Spleen (tissue), 11 donors: ENCODE measurements at regions not wholly inside any gene's neighbourhood (a gene's known extent, or its start where the extent isn't known, plus 50 kb on each side); places are given as distances from the start of the nearest gene placed in this dataset.

Experiments used
- DNase-seq: peaks from one replicate; pipeline ENCODE4 v3.0.0-alpha.2; 2020
- H3K27ac ChIP-seq, 8 donors: fragments of 200-600 bp; sonication (generic) in 7 of 8; 1 replicate in 4 of 8; 2 replicates in 4 of 8; pipeline versions ENCODE4 v1.5.0 to v1.8.0; 2016 to 2021; ENCODE audit warnings: inconsistent platforms in 4 of 8, mild to moderate bottlenecking in 4 of 8, moderate library complexity in 1 of 8
- H3K27me3 ChIP-seq, 7 donors: fragments of 200-600 bp; sonication (generic) in 6 of 7; replicated peaks in 1 of 7; 1 replicate in 4 of 7; 2 replicates in 3 of 7; pipeline versions ENCODE4 v1.5.0 to v1.8.0; 2016 to 2021; ENCODE audit warnings: inconsistent platforms in 3 of 7, mild to moderate bottlenecking in 1 of 7
- H3K36me3 ChIP-seq, 6 donors: fragments of 200-600 bp; sonication (generic) in 5 of 6; 1 replicate in 4 of 6; 2 replicates in 2 of 6; pipeline versions ENCODE4 v1.5.0 to v1.8.0; 2016 to 2021; ENCODE audit warnings: inconsistent platforms in 2 of 6
- H3K4me1 ChIP-seq, 6 donors: fragments of 200-600 bp; sonication (generic) in 5 of 6; 1 replicate in 3 of 6; 2 replicates in 3 of 6; pipeline versions ENCODE4 v1.5.0 to v1.8.0; 2016 to 2021; ENCODE audit warnings: inconsistent platforms in 3 of 6
- H3K4me3 ChIP-seq, 8 donors: fragments of 200-600 bp; sonication (generic) in 7 of 8; 1 replicate in 4 of 8; 2 replicates in 4 of 8; pipeline versions ENCODE4 v1.5.0 to v1.8.0; 2016 to 2021; ENCODE audit warnings: inconsistent platforms in 4 of 8, mild to moderate bottlenecking in 4 of 8, moderate library complexity in 2 of 8
- H3K9me3 ChIP-seq, 8 donors: fragments of 200-600 bp; sonication (generic) in 7 of 8; 1 replicate in 4 of 8; 2 replicates in 4 of 8; pipeline versions ENCODE4 v1.5.0 to v1.8.0; 2016 to 2021; ENCODE audit warnings: inconsistent platforms in 4 of 8
- POLR2A ChIP-seq, 3 donors: fragments of 450-650 bp; IDR thresholded peaks; one replicate each; pipeline ENCODE4 v1.5.1; 2017; ENCODE audit warnings: antibody characterized with exemption in 3 of 3, mild to moderate bottlenecking in 1 of 3
- POLR2AphosphoS5 ChIP-seq, 3 donors: sonication (generic); formaldehyde crosslinking; IDR thresholded peaks; one replicate each; pipeline ENCODE4 v1.5.1; 2017; ENCODE audit warnings: antibody characterized with exemption in 3 of 3
- WGBS, 5 donors: extraction: QIAGEN DNeasy Blood & Tissue Kit in 3 of 5; methylation state at CpG; one replicate each; pipeline versions ENCODE4 v1.1.5 to v1.1.7; 2013 to 2018; 5-methylcytosine and 5-hydroxymethylcytosine counted together
- intact Hi-C: fragments of 100-400 bp; cut with DNase I; formaldehyde crosslinking; loops from one replicate; pipeline ENCODE4 v1.15.0; 2023; ENCODE audit warnings: low total_unique reads
- TF ChIP-seq, protein P1 (sequence below), 11 experiments: fragments of 200-600 bp in 7 of 11; fragments of 450-650 bp in 4 of 11; sonication (generic) in 4 of 11; IDR thresholded peaks in 8 of 11; conservative IDR thresholded peaks in 3 of 11; 1 replicate in 7 of 11; 2 replicates in 4 of 11; pipeline versions ENCODE4 v1.4.0 to v1.8.0; 2016 to 2021; ENCODE audit warnings: antibody characterized with exemption in 11 of 11, inconsistent platforms in 4 of 11, mild to moderate bottlenecking in 1 of 11
- donor health status: healthy with polysubstance abuse.
- donor health status: DM: no; HTN: no; CAD: no; lungs with moderate emphysema.
- donor health status: DM: no; HTN: no; CAD: no.
- donor health status: Bipolar disorder and iron deficiency.
- donor health status: healthy.
- donor health status: DM: no; HTN: no; CAD: no.
- donor health status: DM: yes; HTN: yes; CAD: no.

DNA sequence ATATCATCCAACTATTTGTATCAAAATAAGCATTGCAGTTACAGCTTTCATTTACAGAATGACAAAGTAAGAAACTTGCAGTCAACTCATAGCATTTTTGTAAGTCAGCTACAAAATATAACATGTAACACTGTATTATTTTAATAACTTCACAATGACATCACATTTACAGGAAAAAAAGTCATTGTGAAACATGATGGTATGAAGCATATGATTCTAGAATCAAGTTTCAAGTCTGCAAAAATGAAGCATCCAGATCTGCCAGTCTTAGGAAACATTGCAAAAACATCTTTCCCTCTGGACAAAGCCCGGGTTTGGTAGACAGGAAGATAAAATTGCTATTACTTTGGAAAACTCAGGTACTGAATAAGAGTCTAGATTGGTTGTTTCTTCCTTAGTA, 263.9 kb upstream of the NT5E start:
- H3K9me3 ChIP-seq: peaks cover 0 to 22% (median 3%) of the 10 kb centered on the region in 8 donors
- H3K36me3 ChIP-seq: no peaks in the 10 kb centered on the region
- intact Hi-C loops: no loop called here
- DNase-seq: no peak
- H3K4me1 ChIP-seq: no peaks in the 10 kb centered on the region
- WGBS, 5 donors: 60 to 76% (median 69%) methylated on average over 1 of the region's 1 CpG
- H3K27ac ChIP-seq: no peak overlapping the region
- TF ChIP-seq POLR2AphosphoS5 (IDR thresholded peaks at IDR 0.05) (no peak), POLR2A (IDR thresholded peaks at IDR 0.05) (no peak)
- TF ChIP-seq, protein P1, sequence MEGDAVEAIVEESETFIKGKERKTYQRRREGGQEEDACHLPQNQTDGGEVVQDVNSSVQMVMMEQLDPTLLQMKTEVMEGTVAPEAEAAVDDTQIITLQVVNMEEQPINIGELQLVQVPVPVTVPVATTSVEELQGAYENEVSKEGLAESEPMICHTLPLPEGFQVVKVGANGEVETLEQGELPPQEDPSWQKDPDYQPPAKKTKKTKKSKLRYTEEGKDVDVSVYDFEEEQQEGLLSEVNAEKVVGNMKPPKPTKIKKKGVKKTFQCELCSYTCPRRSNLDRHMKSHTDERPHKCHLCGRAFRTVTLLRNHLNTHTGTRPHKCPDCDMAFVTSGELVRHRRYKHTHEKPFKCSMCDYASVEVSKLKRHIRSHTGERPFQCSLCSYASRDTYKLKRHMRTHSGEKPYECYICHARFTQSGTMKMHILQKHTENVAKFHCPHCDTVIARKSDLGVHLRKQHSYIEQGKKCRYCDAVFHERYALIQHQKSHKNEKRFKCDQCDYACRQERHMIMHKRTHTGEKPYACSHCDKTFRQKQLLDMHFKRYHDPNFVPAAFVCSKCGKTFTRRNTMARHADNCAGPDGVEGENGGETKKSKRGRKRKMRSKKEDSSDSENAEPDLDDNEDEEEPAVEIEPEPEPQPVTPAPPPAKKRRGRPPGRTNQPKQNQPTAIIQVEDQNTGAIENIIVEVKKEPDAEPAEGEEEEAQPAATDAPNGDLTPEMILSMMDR (IDR thresholded peaks at IDR 0.05 in 8 of 11, conservative IDR thresholded peaks at IDR 0.05 in 3 of 11): no peak
- H3K4me3 ChIP-seq: no peak overlapping the region
- no peaks in the 10 kb centered on the region for H3K27me3 ChIP-seq

DNA sequence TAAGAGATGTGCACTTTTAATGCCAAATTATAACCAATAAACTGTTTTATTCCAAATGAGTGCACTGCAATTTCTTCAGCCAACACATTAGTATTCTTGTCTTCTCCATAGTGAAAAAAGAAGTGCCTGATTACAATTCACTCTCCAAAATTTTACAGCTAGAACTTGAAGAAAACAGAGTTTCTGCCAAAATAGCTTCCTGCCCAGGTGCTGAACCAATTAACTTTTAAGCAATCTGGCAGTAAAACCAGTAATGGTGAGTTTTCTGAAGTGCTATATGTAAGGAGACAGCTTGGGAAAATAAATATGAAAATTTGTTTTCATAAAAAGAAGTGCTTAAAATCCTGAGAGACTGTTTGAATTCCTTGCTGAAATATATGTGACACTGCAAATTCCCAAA, 266.0 kb upstream of the NT5E start:
- peaks cover 0 to 10% (median 0%) of the 10 kb centered on the region in 8 donors for H3K9me3 ChIP-seq
- H3K27me3 ChIP-seq: no peaks in the 10 kb centered on the region
- no peak for TF ChIP-seq POLR2A (IDR thresholded peaks at IDR 0.05)
- TF ChIP-seq, protein P1 (IDR thresholded peaks at IDR 0.05 in 8 of 11, conservative IDR thresholded peaks at IDR 0.05 in 3 of 11): no peak
- no peak for TF ChIP-seq POLR2AphosphoS5 (IDR thresholded peaks at IDR 0.05)
- H3K36me3 ChIP-seq: no peaks in the 10 kb centered on the region
- no peak for DNase-seq
- H3K4me1 ChIP-seq: no peaks in the 10 kb centered on the region
- no peak overlapping the region for H3K4me3 ChIP-seq
- intact Hi-C loops: no loop called here
- H3K27ac ChIP-seq: no peak overlapping the region

GRCh38 chr6:85172705-85173104, 277.2 kb upstream of the NT5E start:
- intact Hi-C loops: no loop called here

DNA sequence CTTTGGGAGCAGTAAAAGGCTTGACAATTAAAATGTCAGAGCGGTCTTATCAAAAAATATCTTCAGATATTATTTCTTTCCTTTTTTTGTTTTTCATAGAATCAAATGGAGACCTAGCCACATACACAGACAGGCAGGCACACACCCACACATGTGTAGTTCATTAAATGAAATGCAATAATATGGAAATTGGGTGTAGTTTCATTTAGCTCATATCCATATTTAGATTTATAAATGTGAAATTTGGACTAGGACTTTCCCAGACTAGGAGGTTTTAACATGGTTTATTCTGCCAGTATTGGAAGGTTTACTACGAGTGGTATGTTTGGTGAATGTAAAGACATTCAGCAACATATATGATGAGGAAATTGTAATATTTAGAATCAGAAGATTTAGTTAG, 277.7 kb upstream of the NT5E start:
- TF ChIP-seq POLR2A (IDR thresholded peaks at IDR 0.05) (no peak), POLR2AphosphoS5 (IDR thresholded peaks at IDR 0.05) (no peak)
- TF ChIP-seq, protein P1 (IDR thresholded peaks at IDR 0.05 in 8 of 11, conservative IDR thresholded peaks at IDR 0.05 in 3 of 11): no peak
- Histone ChIP-seq H3K36me3 (no peaks in the 10 kb centered on the region), H3K27me3 (no peaks in the 10 kb centered on the region), H3K4me3 (no peak overlapping the region), H3K9me3 (peaks cover 0 to 26% (median 6%) of the 10 kb centered on the region in 8 donors), H3K4me1 (no peaks in the 10 kb centered on the region), H3K27ac (no peak overlapping the region)
- intact Hi-C loops: no loop called here
- 76 to 92% (median 82%) methylated on average over 2 of the region's 2 CpGs for WGBS, 5 donors
- DNase-seq: no peak

More at GRCh38 chr6:85172705-85173104, 277.2 kb upstream of the NT5E start:
- no peaks in the 10 kb centered on the region for H3K4me1 ChIP-seq
- no peak overlapping the region for H3K27ac ChIP-seq
- DNase-seq: no peak
- no peak overlapping the region for H3K4me3 ChIP-seq
- H3K27me3 ChIP-seq: no peaks in the 10 kb centered on the region
- H3K9me3 ChIP-seq: peaks cover 0 to 26% (median 6%) of the 10 kb centered on the region in 8 donors
- no peak for TF ChIP-seq POLR2A (IDR thresholded peaks at IDR 0.05)
- TF ChIP-seq, protein P1 (IDR thresholded peaks at IDR 0.05 in 8 of 11, conservative IDR thresholded peaks at IDR 0.05 in 3 of 11): no peak
- no peak for TF ChIP-seq POLR2AphosphoS5 (IDR thresholded peaks at IDR 0.05)
- H3K36me3 ChIP-seq: no peaks in the 10 kb centered on the region
